ENCODE measurements at regions not wholly inside any gene's neighbourhood (a gene's known extent, or its start where the extent isn't known, plus 50 kb on each side); places are given as distances from the start of the nearest gene placed in this dataset.

GRCh38 chr4:19327364-19327763 lies 924.3 kb upstream of the SLIT2 start:
- no peak for TF ChIP-seq POLR2A (IDR thresholded peaks at IDR 0.05; ENCODE audit: low read depth, low read length)
- no peak for TF ChIP-seq TAF1 (IDR thresholded peaks at IDR 0.05; ENCODE audit: borderline replicate concordance, low read depth, low read length)
